WTC11 (cell line): ENCODE measurements at regions not wholly inside any gene's neighbourhood (a gene's known extent, or its start where the extent isn't known, plus 50 kb on each side); places are given as distances from the start of the nearest gene placed in this dataset.

Experiments used
- AFF4 ChIP-seq: sonication (generic); formaldehyde crosslinking; IDR thresholded peaks from 2 replicates; pipeline ENCODE4 v1.8.1; 2023; ENCODE audit warnings: mild to moderate bottlenecking, missing genetic modification reagents, borderline replicate concordance
- CTCF ChIP-seq: fragments of 200-600 bp; IDR thresholded peaks from 2 replicates; pipeline ENCODE4 v1.8.0; 2022; ENCODE audit warnings: antibody characterized with exemption
- FOXJ3 ChIP-seq: sonication (generic); formaldehyde crosslinking; IDR thresholded peaks from 2 replicates; pipeline ENCODE4 v1.9.0; 2021; ENCODE audit warnings: missing genetic modification reagents, mild to moderate bottlenecking, borderline replicate concordance
- FOXP1 ChIP-seq: sonication (generic); formaldehyde crosslinking; IDR thresholded peaks from 2 replicates; pipeline ENCODE4 v1.8.0; 2022; ENCODE audit warnings: missing genetic modification reagents, mild to moderate bottlenecking, moderate library complexity, borderline replicate concordance
- FOXP4 ChIP-seq: sonication (generic); formaldehyde crosslinking; IDR thresholded peaks from 2 replicates; pipeline ENCODE4 v1.8.0; 2022; ENCODE audit warnings: mild to moderate bottlenecking, missing genetic modification reagents
- GABPB1 ChIP-seq: sonication (generic); formaldehyde crosslinking; IDR thresholded peaks from 2 replicates; pipeline ENCODE4 v1.8.1; 2023; ENCODE audit warnings: mild to moderate bottlenecking, missing genetic modification reagents
- NFYB ChIP-seq: sonication (generic); formaldehyde crosslinking; conservative IDR thresholded peaks from 2 replicates; pipeline ENCODE4 v1.8.0; 2022; ENCODE audit warnings: low read depth, missing genetic modification reagents
- USF1 ChIP-seq: sonication (generic); formaldehyde crosslinking; IDR thresholded peaks from 2 replicates; pipeline ENCODE4 v1.8.0; 2022; ENCODE audit warnings: mild to moderate bottlenecking, missing genetic modification reagents
- USF2 ChIP-seq: sonication (generic); formaldehyde crosslinking; IDR thresholded peaks from 2 replicates; pipeline ENCODE4 v1.8.1; 2023; ENCODE audit warnings: mild to moderate bottlenecking, missing genetic modification reagents, moderate library complexity
- ZNF138 ChIP-seq: sonication (generic); formaldehyde crosslinking; conservative IDR thresholded peaks from 2 replicates; pipeline ENCODE4 v1.8.1; 2022; ENCODE audit warnings: mild to moderate bottlenecking, moderate library complexity, missing genetic modification reagents
- ZNF263 ChIP-seq: sonication (generic); formaldehyde crosslinking; IDR thresholded peaks from 2 replicates; pipeline ENCODE4 v1.8.1; 2022; ENCODE audit warnings: low read depth, mild to moderate bottlenecking, moderate library complexity, missing genetic modification reagents
- ZNF317 ChIP-seq: sonication (generic); formaldehyde crosslinking; IDR thresholded peaks from 2 replicates; pipeline ENCODE4 v1.8.1; 2023; ENCODE audit warnings: low read depth, mild to moderate bottlenecking, moderate library complexity, missing genetic modification reagents, borderline replicate concordance

GRCh38 chr12:119274636-119275065 lies 59.9 kb upstream of the CCDC60 start:
- TF ChIP-seq CTCF, result no peak
- TF ChIP-seq USF2, result no peak
- TF ChIP-seq FOXP1 (CRISPR knock-in tag), result no peak
- no peak for TF ChIP-seq FOXJ3 (CRISPR knock-in tag)
- no peak for TF ChIP-seq NFYB (CRISPR knock-in tag)
- no peak for TF ChIP-seq ZNF317 (CRISPR knock-in tag)
- TF ChIP-seq ZNF263, result no peak
- no peak for TF ChIP-seq AFF4
- no peak for TF ChIP-seq ZNF138 (CRISPR knock-in tag)
- no peak for TF ChIP-seq GABPB1
- no peak for TF ChIP-seq USF1 (CRISPR knock-in tag)
- TF ChIP-seq FOXP4 (CRISPR knock-in tag), result no peak
